Right lobe of liver (tissue), 4 donors: ENCODE measurements at regions not wholly inside any gene's neighbourhood (a gene's known extent, or its start where the extent isn't known, plus 50 kb on each side); places are given as distances from the start of the nearest gene placed in this dataset.

Experiments used
- POLR2A ChIP-seq: fragments of 450-650 bp; IDR thresholded peaks from one replicate; pipeline ENCODE4 v1.6.1; 2017; ENCODE audit warnings: antibody characterized with exemption, mild to moderate bottlenecking
- TF ChIP-seq, protein P1 (sequence below), 4 donors: fragments of 200-600 bp in 3 of 4; fragments of 450-650 bp in 1 of 4; IDR thresholded peaks; one replicate each; pipeline versions ENCODE4 v1.5.1 to v1.8.0; 2016 to 2022; ENCODE audit warnings: antibody characterized with exemption in 4 of 4, mild to moderate bottlenecking in 2 of 4
- donor health status: DM: no; HTN: no; CAD: no.
- donor health status: DM: no; HTN: no; CAD: no.
- donor health status: DM: no; HTN: yes; CAD: no.

DNA sequence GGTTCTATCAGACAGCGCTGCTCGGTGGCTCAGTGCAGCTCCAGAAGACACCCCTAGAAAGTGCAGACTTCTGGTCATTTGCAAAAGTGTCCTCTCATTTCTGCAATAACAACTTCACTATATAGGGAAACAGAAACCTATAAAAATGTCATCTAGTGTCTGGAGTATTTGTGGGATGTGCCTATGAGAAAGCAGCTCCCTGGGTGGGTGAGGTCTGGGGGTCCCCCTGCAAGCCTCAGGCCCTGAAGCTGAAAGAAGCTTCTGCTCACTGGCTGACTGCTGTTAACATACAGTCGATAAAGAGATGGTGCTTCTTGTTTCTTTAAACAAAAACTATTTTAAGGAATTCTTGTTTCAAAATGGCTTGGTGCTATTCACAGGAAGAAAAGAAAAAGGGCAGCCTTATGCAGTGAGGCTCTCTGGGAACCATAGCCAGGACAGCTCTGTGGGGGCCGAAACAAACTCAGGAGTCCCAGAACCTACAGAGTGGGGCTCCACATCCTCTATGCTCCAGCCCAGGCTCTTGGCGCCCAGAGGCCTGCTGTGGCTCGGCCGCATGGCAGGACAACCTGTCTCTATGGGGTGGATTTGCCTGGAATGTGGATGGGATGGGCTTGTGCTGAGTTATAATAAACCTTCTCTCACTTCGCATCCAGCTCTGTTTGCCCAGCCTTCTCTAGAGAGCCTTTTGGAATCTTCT lies 109.7 kb downstream of the BANF2 start:
- TF ChIP-seq, protein P1, sequence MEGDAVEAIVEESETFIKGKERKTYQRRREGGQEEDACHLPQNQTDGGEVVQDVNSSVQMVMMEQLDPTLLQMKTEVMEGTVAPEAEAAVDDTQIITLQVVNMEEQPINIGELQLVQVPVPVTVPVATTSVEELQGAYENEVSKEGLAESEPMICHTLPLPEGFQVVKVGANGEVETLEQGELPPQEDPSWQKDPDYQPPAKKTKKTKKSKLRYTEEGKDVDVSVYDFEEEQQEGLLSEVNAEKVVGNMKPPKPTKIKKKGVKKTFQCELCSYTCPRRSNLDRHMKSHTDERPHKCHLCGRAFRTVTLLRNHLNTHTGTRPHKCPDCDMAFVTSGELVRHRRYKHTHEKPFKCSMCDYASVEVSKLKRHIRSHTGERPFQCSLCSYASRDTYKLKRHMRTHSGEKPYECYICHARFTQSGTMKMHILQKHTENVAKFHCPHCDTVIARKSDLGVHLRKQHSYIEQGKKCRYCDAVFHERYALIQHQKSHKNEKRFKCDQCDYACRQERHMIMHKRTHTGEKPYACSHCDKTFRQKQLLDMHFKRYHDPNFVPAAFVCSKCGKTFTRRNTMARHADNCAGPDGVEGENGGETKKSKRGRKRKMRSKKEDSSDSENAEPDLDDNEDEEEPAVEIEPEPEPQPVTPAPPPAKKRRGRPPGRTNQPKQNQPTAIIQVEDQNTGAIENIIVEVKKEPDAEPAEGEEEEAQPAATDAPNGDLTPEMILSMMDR (IDR thresholded peaks at IDR 0.05), result no peak
- TF ChIP-seq POLR2A, result no peak
